Heart left ventricle (tissue), 13 donors: ENCODE measurements at regions not wholly inside any gene's neighbourhood (a gene's known extent, or its start where the extent isn't known, plus 50 kb on each side); places are given as distances from the start of the nearest gene placed in this dataset.

Experiments
- CTCF ChIP-seq, 12 donors: fragments of 200-600 bp; sonication (generic) in 4 of 12; IDR thresholded peaks; one replicate each; pipeline versions ENCODE4 v1.5.0 to v1.8.0; 2018 to 2022; ENCODE audit warnings: antibody characterized with exemption in 12 of 12, mild to moderate bottlenecking in 5 of 12
- POLR2A ChIP-seq, 2 donors: fragments of 450-650 bp; IDR thresholded peaks; one replicate each; pipeline ENCODE4 v1.6.1; 2017; ENCODE audit warnings: antibody characterized with exemption in 2 of 2, mild to moderate bottlenecking in 2 of 2, moderate library complexity in 2 of 2
- donor health status: ischemic (EF 13 %, LVEDD 7.1; RV severe dilation, severe dysfunction).
- donor health status: DM: no; HTN: yes; CAD: no.
- donor health status: DM: no; HTN: no; CAD: no.
- donor health status: ischemic (EF 25% LVEDD 6.9; RV normal size, moderate dysfunction).
- donor health status: ischemic (EF 25% LVEDD 5.7; RV mildly dilated, moderate dysfunction).
- donor health status: ischemic (EF 35%, LVEDD 5.7; RV mildly dilated, moderate dysfunction).
- donor health status: nonischemic (EF 11% LVEDD 7.7; RV severe dilation, severe dysfunction).
- donor health status: DM: yes; HTN: yes; CAD: no.
- donor health status: PGD.
- donor health status: ischemic (EF 29% LVEDD 5.4; RV normal size, mild dysfunction).
- donor health status: nonischemic (EF 23%, LVEDD 6.1; RV moderate dilation, normal function).

- TF ChIP-seq POLR2A (IDR thresholded peaks at IDR 0.05) (no peak), CTCF (IDR thresholded peaks at IDR 0.05) (no peak)
These were observed 92.8 kb downstream of the MRPL14 start for GRCh38 chr6:44034391-44034861.
